Psoas muscle (tissue), 7 donors: ENCODE measurements at regions not wholly inside any gene's neighbourhood (a gene's known extent, or its start where the extent isn't known, plus 50 kb on each side); places are given as distances from the start of the nearest gene placed in this dataset.
A peak's percentile ranks its signal among the peaks of the same experiment; 100 is the strongest.

ENCODE experiments used
- ATAC-seq, 4 donors: fragments of 200-7000 bp; cut with Tn5 transposase; one replicate each; pipeline ENCODE4 v1.9.1; 2020; ENCODE audit warnings: moderate library complexity in 3 of 4, mild to moderate bottlenecking in 2 of 4
- DNase-seq, 2 donors: peaks; one replicate each; pipeline ENCODE4 v3.0.0-alpha.2; 2020
- H3K27ac ChIP-seq: fragments of 200-600 bp; one replicate; pipeline ENCODE4 v1.8.0; 2022
- H3K27me3 ChIP-seq, 3 donors: fragments of 200-600 bp in 1 of 3; one replicate each; pipeline versions ENCODE4 v1.6.1 to v1.8.0; 2013 to 2022; ENCODE audit warnings: low read length in 2 of 3, mild to moderate bottlenecking in 2 of 3, moderate library complexity in 1 of 3; ENCODE audit not compliant: insufficient read depth in 3 of 3
- H3K36me3 ChIP-seq, 2 donors: fragments of 200-600 bp in 1 of 2; one replicate each; pipeline versions ENCODE4 v1.6.1 to v1.8.0; 2013 to 2022; ENCODE audit warnings: low read depth in 1 of 2, mild to moderate bottlenecking in 1 of 2, moderate library complexity in 1 of 2; ENCODE audit not compliant: insufficient read depth in 1 of 2
- H3K4me1 ChIP-seq: fragments of 200-600 bp; one replicate; pipeline ENCODE4 v1.8.0; 2022
- H3K4me3 ChIP-seq: fragments of 200-600 bp; one replicate; pipeline ENCODE4 v1.8.0; 2022; ENCODE audit warnings: mild to moderate bottlenecking
- H3K9me3 ChIP-seq: fragments of 200-600 bp; one replicate; pipeline ENCODE4 v1.8.0; 2022
- WGBS, 3 donors: extraction: QIAGEN DNeasy Blood & Tissue Kit; methylation state at CpG; one replicate each; pipeline versions ENCODE4 v1.1.6 to v1.1.7; 2013; 5-methylcytosine and 5-hydroxymethylcytosine counted together
- intact Hi-C, 2 donors: fragments of 100-400 bp; cut with DNase I; formaldehyde crosslinking; loops; one replicate each; pipeline versions ENCODE4 v1.11.0 to v1.14.2; 2022
- TF ChIP-seq, protein P1 (sequence below): fragments of 200-600 bp; IDR thresholded peaks from one replicate; pipeline ENCODE4 v1.8.0; 2022; ENCODE audit warnings: antibody characterized with exemption
- donor health status: healthy with polysubstance abuse.
- donor health status: DM: no; HTN: no; CAD: no; lungs with moderate emphysema.
- donor health status: Bipolar disorder and iron deficiency.
- donor health status: healthy.
- donor health status: DM: yes; HTN: yes; CAD: no.
- donor health status: DM: no; HTN: no; CAD: no.
- donor health status: DM: yes; HTN: yes; CAD: no.

DNA sequence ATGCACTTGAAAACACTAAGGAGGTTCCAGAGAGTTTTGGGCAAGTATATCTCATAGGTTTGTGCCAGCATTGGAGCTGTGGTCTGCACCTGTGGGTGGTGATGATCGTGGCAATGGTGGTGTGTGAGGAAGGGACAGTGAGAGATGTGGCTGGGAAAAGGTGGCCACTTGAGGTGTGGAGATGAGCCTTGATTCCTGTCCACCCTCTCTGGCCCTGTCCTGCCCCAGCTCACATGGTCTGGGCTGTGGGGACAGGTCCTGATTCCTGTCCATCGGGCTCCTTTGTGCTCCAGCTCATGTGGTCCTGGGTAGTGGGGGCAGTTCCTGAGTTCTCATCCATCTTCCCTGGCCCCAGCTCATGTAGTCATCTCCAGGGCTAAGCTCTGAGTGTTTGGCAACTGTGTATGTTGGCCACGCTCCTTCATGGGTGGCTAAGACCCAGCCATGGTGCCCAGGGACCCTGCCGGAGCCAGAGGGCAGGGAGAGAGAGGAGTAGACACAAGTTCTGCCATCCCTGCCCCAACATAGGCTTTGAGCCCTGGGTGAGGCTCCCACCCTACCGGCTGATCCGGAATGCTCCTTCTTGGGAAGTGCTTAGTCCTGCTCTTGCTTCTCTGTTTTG lies 294.4 kb upstream of the HDAC4 start:
- no peaks in the 10 kb centered on the region for H3K9me3 ChIP-seq
- no peak overlapping the region for H3K4me3 ChIP-seq
- 77 to 96% (median 83%) methylated on average over 6 of the region's 6 CpGs for WGBS, 3 donors
- ATAC-seq = no peak
- no peaks in the 10 kb centered on the region for H3K36me3 ChIP-seq
- TF ChIP-seq, protein P1, sequence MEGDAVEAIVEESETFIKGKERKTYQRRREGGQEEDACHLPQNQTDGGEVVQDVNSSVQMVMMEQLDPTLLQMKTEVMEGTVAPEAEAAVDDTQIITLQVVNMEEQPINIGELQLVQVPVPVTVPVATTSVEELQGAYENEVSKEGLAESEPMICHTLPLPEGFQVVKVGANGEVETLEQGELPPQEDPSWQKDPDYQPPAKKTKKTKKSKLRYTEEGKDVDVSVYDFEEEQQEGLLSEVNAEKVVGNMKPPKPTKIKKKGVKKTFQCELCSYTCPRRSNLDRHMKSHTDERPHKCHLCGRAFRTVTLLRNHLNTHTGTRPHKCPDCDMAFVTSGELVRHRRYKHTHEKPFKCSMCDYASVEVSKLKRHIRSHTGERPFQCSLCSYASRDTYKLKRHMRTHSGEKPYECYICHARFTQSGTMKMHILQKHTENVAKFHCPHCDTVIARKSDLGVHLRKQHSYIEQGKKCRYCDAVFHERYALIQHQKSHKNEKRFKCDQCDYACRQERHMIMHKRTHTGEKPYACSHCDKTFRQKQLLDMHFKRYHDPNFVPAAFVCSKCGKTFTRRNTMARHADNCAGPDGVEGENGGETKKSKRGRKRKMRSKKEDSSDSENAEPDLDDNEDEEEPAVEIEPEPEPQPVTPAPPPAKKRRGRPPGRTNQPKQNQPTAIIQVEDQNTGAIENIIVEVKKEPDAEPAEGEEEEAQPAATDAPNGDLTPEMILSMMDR = no peak
- H3K27me3 ChIP-seq = no peaks in the 10 kb centered on the region
- peaks cover 25% of the 10 kb centered on the region for H3K4me1 ChIP-seq
- no peak for DNase-seq
- H3K27ac ChIP-seq = no peak overlapping the region
- intact Hi-C loops = loop anchor here in 1 of 2 donors (10.0 kb wide), 1 partner anchor 190 kb away; no protein-coding TSS in a partner anchor

DNA sequence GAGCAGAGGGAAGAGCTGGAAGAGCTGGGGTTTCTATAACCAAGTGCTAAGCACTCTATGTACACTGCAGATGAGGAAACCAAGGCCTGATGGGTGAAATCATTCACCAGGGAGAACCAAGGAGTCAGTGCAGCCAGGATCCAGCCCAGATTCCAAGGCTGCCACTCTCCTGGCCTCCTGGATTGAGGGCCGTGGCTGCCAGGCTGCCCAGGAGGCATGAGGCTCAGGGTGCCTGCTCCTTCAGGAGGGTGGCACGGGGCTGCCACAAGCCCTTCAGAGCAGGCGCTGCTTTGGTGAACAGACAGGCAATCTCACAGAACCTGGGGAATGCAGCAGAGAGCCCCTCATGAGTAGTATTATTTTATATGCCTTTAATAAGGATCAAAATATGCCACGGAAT lies 293.7 kb upstream of the HDAC4 start:
- no peaks in the 10 kb centered on the region for H3K36me3 ChIP-seq
- peaks cover 25% of the 10 kb centered on the region for H3K4me1 ChIP-seq
- H3K9me3 ChIP-seq = no peaks in the 10 kb centered on the region
- H3K4me3 ChIP-seq = no peak overlapping the region
- TF ChIP-seq, protein P1 = no peak
- H3K27ac ChIP-seq = no peak overlapping the region
- intact Hi-C loops = loop anchor here in 1 of 2 donors (5.0 to 10.0 kb wide), 2 partner anchors 190 to 367 kb away; no protein-coding TSS in a partner anchor
- 71 to 85% (median 82%) methylated on average over 4 of the region's 4 CpGs for WGBS, 3 donors
- ATAC-seq = no peak
- no peak for DNase-seq
- H3K27me3 ChIP-seq = no peaks in the 10 kb centered on the region

DNA sequence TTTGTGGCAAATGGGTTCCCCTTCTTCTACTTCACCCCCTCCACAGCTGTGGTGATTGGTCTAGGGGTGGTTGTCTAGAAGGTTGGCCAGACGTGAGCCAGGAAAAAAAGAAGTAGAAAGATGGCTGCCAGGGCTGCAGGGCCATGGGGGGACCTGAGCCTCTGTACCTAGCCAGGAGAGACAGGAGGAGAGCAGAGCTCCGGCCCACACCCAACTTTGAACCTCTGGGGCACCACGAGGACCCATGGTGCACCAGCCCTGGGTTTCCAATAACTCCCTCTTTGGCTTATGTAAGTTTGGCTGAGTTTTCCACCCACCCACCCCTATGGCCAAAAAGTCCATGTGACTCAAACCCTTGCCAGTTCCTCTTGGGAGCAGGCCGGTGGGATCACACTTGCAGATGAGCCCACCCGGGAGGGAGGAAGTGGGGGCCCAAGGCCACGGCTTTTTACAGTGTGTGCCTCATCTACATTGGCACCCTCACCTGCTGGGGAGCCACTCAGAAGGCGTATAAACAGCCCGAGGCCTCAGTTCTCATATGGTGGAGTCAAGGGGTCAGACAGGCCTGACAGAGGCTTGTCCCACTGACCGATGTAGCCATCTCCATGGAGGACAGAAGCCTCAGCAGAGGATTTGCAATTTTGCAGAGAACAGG lies 293.1 kb upstream of the HDAC4 start:
- no peaks in the 10 kb centered on the region for H3K36me3 ChIP-seq
- no peak overlapping the region for H3K27ac ChIP-seq
- no peaks in the 10 kb centered on the region for H3K27me3 ChIP-seq
- no peak overlapping the region for H3K4me3 ChIP-seq
- H3K4me1 ChIP-seq = peaks cover 25% of the 10 kb centered on the region
- TF ChIP-seq, protein P1 = no peak
- no peaks in the 10 kb centered on the region for H3K9me3 ChIP-seq
- intact Hi-C loops = loop anchor here in 1 of 2 donors (5.0 to 10.0 kb wide), 2 partner anchors 191 to 367 kb away; no protein-coding TSS in a partner anchor
- no peak for DNase-seq
- WGBS, 3 donors = 85 to 92% (median 89%) methylated on average over 9 of the region's 9 CpGs
- ATAC-seq = no peak

DNA sequence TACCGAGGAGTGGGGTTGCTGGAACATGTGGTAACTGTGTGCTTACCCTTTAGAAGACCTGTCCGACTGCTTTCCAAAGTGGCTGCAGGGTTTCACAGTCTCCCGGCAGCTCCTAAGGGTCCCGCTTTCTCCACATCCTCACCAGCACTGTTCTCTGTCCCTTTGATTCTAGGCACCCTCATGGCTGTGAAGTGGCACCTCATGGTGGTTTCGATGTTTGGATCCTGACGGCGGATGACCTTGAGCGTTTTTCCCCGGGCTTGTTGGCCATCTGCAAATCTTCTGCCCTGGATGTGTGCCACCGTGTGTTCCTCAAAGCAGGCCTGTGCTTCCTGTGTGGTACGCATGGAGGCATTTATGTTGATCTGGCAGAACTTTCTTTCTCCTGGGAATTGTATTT lies 292.5 kb upstream of the HDAC4 start:
- H3K27ac ChIP-seq = peak overlapping the region; percentile 75
- intact Hi-C loops = loop anchor here in 1 of 2 donors (5.0 to 10.0 kb wide), 2 partner anchors 191 to 366 kb away; no protein-coding TSS in a partner anchor

More for the DNA sequence above, 292.5 kb upstream of the HDAC4 start:
- WGBS, 3 donors = 57 to 81% (median 61%) methylated on average over 11 of the region's 11 CpGs
- TF ChIP-seq, protein P1 = no peak
- no peaks in the 10 kb centered on the region for H3K9me3 ChIP-seq
- H3K27me3 ChIP-seq = no peaks in the 10 kb centered on the region
- H3K36me3 ChIP-seq = no peaks in the 10 kb centered on the region
- H3K4me1 ChIP-seq = peaks cover 25% of the 10 kb centered on the region
- DNase-seq = no peak
- ATAC-seq = no peak
- H3K4me3 ChIP-seq = no peak overlapping the region
